ENCODE measurements at regions not wholly inside any gene's neighbourhood (a gene's known extent, or its start where the extent isn't known, plus 50 kb on each side); places are given as distances from the start of the nearest gene placed in this dataset.
A peak's percentile ranks its signal among the peaks of the same experiment; 100 is the strongest.

- Histone ChIP-seq H3K4me3 (no peak overlapping the region), H3K4me1 (peaks cover 10% of the 10 kb centered on the region), H3K27me3 (ENCODE audit: low read depth) (no peaks in the 10 kb centered on the region), H3K27ac (no peak overlapping the region), H3K9me3 (no peaks in the 10 kb centered on the region), H3K36me3 (no peaks in the 10 kb centered on the region)
- no peak for TF ChIP-seq CTCF (IDR thresholded peaks at IDR 0.05)
- ATAC-seq, result no peak
- no peak for DNase-seq
- intact Hi-C loops (cut with DNase I), result no loop called here
Observed at GRCh38 chr18:45164551-45164950, 450.7 kb upstream of the SLC14A2 start.

GRCh38 chr18:45165176-45165713 lies 450.0 kb upstream of the SLC14A2 start:
- Histone ChIP-seq H3K36me3 (no peaks in the 10 kb centered on the region), H3K27me3 (ENCODE audit: low read depth) (no peaks in the 10 kb centered on the region), H3K9me3 (no peaks in the 10 kb centered on the region), H3K27ac (no peak overlapping the region), H3K4me1 (peaks cover 10% of the 10 kb centered on the region), H3K4me3 (no peak overlapping the region)
- TF ChIP-seq CTCF (IDR thresholded peaks at IDR 0.05), result no peak
- intact Hi-C loops (cut with DNase I), result no loop called here
- DNase-seq (no peak), ATAC-seq (no peak)

- intact Hi-C loops (cut with DNase I), result no loop called here
- Histone ChIP-seq H3K27ac (no peak overlapping the region), H3K4me1 (peaks cover 10% of the 10 kb centered on the region), H3K36me3 (no peaks in the 10 kb centered on the region), H3K9me3 (no peaks in the 10 kb centered on the region), H3K4me3 (no peak overlapping the region), H3K27me3 (ENCODE audit: low read depth) (no peaks in the 10 kb centered on the region)
- no peak for ATAC-seq
- DNase-seq, result no peak
- TF ChIP-seq CTCF (IDR thresholded peaks at IDR 0.05), result no peak
Observed at GRCh38 chr18:45165871-45166270, 449.4 kb upstream of the SLC14A2 start.

- TF ChIP-seq CTCF (IDR thresholded peaks at IDR 0.05), result no peak
- DNase-seq (no peak), ATAC-seq (peak in 1 of 2 donors; percentile 37)
- Histone ChIP-seq H3K4me3 (no peak overlapping the region), H3K9me3 (no peaks in the 10 kb centered on the region), H3K36me3 (no peaks in the 10 kb centered on the region), H3K27ac (no peak overlapping the region), H3K27me3 (ENCODE audit: low read depth) (no peaks in the 10 kb centered on the region), H3K4me1 (peaks cover 10% of the 10 kb centered on the region)
- intact Hi-C loops (cut with DNase I), result no loop called here
Observed at GRCh38 chr18:45166341-45166835, 448.9 kb upstream of the SLC14A2 start.

- DNase-seq (no peak), ATAC-seq (peak in 1 of 2 donors; percentile 11)
- no peaks in the 10 kb centered on the region for H3K27me3 ChIP-seq (ENCODE audit: low read depth)
- H3K4me1 ChIP-seq, result peaks cover 10% of the 10 kb centered on the region
- no peak overlapping the region for H3K4me3 ChIP-seq
- TF ChIP-seq CTCF (IDR thresholded peaks at IDR 0.05), result no peak
- H3K36me3 ChIP-seq, result no peaks in the 10 kb centered on the region
- intact Hi-C loops (cut with DNase I), result no loop called here
- H3K27ac ChIP-seq, result no peak overlapping the region
- H3K9me3 ChIP-seq, result no peaks in the 10 kb centered on the region
Observed at GRCh38 chr18:45166836-45167551, 448.3 kb upstream of the SLC14A2 start.
